ENCODE measurements at regions not wholly inside any gene's neighbourhood (a gene's known extent, or its start where the extent isn't known, plus 50 kb on each side); places are given as distances from the start of the nearest gene placed in this dataset.

DNA sequence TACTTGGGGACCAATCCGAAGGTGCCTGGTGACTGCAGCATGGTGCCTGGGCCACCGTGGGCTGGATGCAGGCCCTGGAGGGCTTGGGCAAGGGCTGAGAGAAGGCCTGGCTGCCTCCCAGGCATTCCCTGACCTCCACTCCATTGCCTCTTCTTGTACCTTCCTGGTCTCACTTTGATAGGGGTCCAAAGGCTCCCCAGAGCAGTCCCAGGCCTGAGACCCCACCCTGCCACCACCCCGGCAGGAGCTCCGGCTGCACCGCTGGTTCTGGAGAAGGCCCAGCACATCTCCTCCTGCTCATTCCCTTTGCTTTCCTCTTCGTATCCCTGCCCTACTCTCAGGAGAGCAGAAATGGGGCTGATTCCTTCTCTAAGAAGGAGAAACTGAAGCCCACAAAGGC is 133.3 kb upstream of the IPO9 start:
- H3K4me2 ChIP-seq, result peak overlapping the region; percentile 72
- H3K27ac ChIP-seq (ENCODE audit: low read depth in 2 of 2, low read length in 1 of 2), result peak overlapping the region; percentile 97
- peaks cover 57% of the 10 kb centered on the region for H3F3A ChIP-seq (replicated peaks; ENCODE audit: insufficient read depth)
- H3K9ac ChIP-seq, result peak overlapping the region; percentile 62; the same call in 1 of the 2 replicates
- ChIA-PET POLR2A (interaction anchor here (1.7 kb wide), 1 partner anchor 46 kb away, joined by 7 read pairs; no protein-coding TSS in a partner anchor), CTCF (interaction anchor here (1.2 to 5.1 kb wide), 9 partner anchors 9 to 182 kb away, joined by 3 to 53 read pairs (median 6); no protein-coding TSS in a partner anchor)
- peaks cover 57 to 67% of the 10 kb centered on the region in 2 experiments for H3K4me1 ChIP-seq (ENCODE audit: control insufficient read depth in 1 of 2, insufficient read depth in 2 of 2, low read depth in 1 of 2, low read length in 1 of 2)
- no peak overlapping the region for H3K4me3 ChIP-seq (ENCODE audit: low read depth in 2 of 2, low read length in 1 of 2)
- no peaks in the 10 kb centered on the region for H3K27me3 ChIP-seq (ENCODE audit: insufficient read depth)
- H3K9me3 ChIP-seq, result no peaks in the 10 kb centered on the region
- H3K9me2 ChIP-seq, result no peaks in the 10 kb centered on the region
- no peak for DNase-seq
- H4K20me1 ChIP-seq (ENCODE audit: insufficient read depth), result peaks cover 74% of the 10 kb centered on the region
- peaks cover 0 to 24% of the 10 kb centered on the region in 2 experiments for H3K36me3 ChIP-seq (replicated peaks in 1 of 2; ENCODE audit: control insufficient read depth in 1 of 2, insufficient read depth in 2 of 2, low read length in 1 of 2)
- TF ChIP-seq JUND (IDR thresholded peaks at IDR 0.05) (no peak), SIN3A (IDR thresholded peaks at IDR 0.05; ENCODE audit: borderline replicate concordance, low read depth, low read length) (no peak), GABPA (IDR thresholded peaks at IDR 0.05; ENCODE audit: low read depth) (no peak), EZH2phosphoT487 (IDR thresholded peaks at IDR 0.05; ENCODE audit: borderline replicate concordance, low read depth) (no peak), NRF1 (IDR thresholded peaks at IDR 0.05; ENCODE audit: low read depth, low read length) (no peak), SMC3 (IDR thresholded peaks at IDR 0.05; ENCODE audit: low read depth, low read length) (no peak)
- TF ChIP-seq, protein P1, sequence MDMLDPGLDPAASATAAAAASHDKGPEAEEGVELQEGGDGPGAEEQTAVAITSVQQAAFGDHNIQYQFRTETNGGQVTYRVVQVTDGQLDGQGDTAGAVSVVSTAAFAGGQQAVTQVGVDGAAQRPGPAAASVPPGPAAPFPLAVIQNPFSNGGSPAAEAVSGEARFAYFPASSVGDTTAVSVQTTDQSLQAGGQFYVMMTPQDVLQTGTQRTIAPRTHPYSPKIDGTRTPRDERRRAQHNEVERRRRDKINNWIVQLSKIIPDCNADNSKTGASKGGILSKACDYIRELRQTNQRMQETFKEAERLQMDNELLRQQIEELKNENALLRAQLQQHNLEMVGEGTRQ (IDR thresholded peaks at IDR 0.05; ENCODE audit: borderline replicate concordance, low read depth, low read length), result no peak
- TF ChIP-seq, protein P2, sequence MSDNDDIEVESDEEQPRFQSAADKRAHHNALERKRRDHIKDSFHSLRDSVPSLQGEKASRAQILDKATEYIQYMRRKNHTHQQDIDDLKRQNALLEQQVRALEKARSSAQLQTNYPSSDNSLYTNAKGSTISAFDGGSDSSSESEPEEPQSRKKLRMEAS (IDR thresholded peaks at IDR 0.05; ENCODE audit: low read depth), result no peak
- peaks cover 94% of the 10 kb centered on the region for H3K79me2 ChIP-seq (ENCODE audit: insufficient read depth)
- H2AFZ ChIP-seq (ENCODE audit: low read depth), result no peak overlapping the region
- 79% methylated on average over 6 of the region's 6 CpGs for WGBS (ENCODE audit: low lambda C conversion rate)

DNA sequence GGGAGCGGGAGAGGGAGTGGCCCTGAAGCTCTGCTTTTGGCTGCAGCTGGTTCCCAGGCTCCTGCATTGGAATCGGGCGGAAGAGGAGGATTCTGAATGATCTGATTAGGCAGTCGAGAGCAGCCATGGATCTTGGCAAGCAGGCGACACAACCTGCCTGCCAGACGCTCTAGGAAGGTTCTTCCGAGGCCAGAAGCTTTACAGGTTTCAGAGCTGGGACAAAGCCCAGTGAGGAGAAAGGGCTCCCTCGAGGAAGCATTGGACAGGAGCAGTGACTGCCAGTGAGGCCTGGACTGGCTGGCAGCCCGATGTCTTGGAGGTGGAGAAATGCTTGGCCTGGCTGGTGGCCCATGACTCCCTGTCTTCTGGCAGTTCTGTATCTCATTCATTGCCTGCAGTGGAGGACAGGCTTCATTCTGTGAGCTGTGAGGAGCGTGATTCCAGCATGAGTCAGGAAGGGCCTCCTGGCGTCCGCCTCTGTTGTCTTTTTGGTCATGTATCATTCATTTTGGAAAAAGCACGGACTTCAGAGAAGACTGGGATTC is 132.7 kb upstream of the IPO9 start:
- no peaks in the 10 kb centered on the region for H3K9me2 ChIP-seq
- no peak overlapping the region for H2AFZ ChIP-seq (ENCODE audit: low read depth)
- no peaks in the 10 kb centered on the region for H3K27me3 ChIP-seq (ENCODE audit: insufficient read depth)
- WGBS (ENCODE audit: low lambda C conversion rate), result 13% methylated on average over 12 of the region's 13 CpGs
- no peak overlapping the region for H3K4me3 ChIP-seq (ENCODE audit: low read depth in 2 of 2, low read length in 1 of 2)
- H3K79me2 ChIP-seq (ENCODE audit: insufficient read depth), result peaks cover 92% of the 10 kb centered on the region
- H3K9me3 ChIP-seq, result no peaks in the 10 kb centered on the region
- peaks cover 67% of the 10 kb centered on the region for H4K20me1 ChIP-seq (ENCODE audit: insufficient read depth)
- ChIA-PET POLR2A (interaction anchor here (0.6 to 1.7 kb wide), 2 partner anchors 47 to 123 kb away, joined by 4 to 7 read pairs; no protein-coding TSS in a partner anchor), CTCF (interaction anchor here (1.2 to 5.1 kb wide), 9 partner anchors 12 to 183 kb away, joined by 3 to 53 read pairs (median 6); no protein-coding TSS in a partner anchor)
- peak overlapping the region; percentile 97 for H3K27ac ChIP-seq (ENCODE audit: low read depth in 2 of 2, low read length in 1 of 2)
- peaks cover 0 to 25% of the 10 kb centered on the region in 2 experiments for H3K36me3 ChIP-seq (replicated peaks in 1 of 2; ENCODE audit: control insufficient read depth in 1 of 2, insufficient read depth in 2 of 2, low read length in 1 of 2)
- peak overlapping the region; percentile 72 for H3K4me2 ChIP-seq
- peaks cover 57% of the 10 kb centered on the region for H3F3A ChIP-seq (replicated peaks; ENCODE audit: insufficient read depth)
- H3K4me1 ChIP-seq (ENCODE audit: control insufficient read depth in 1 of 2, insufficient read depth in 2 of 2, low read depth in 1 of 2, low read length in 1 of 2), result peaks cover 56 to 67% of the 10 kb centered on the region in 2 experiments
- peak overlapping the region; percentile 62; the same call in 1 of the 2 replicates for H3K9ac ChIP-seq
- DNase-seq, result peak; percentile 76
- TF ChIP-seq GATA2 (CRISPR knock-in tag; IDR thresholded peaks at IDR 0.05) (0 out of 2 replicates have a peak, but pooled peaks have one; percentile 30), EP300 (IDR thresholded peaks at IDR 0.05; ENCODE audit: borderline replicate concordance in 1 of 2, low read depth in 1 of 2, low read length in 1 of 2) (peak; percentile 66 to 70; a peak in 2 of 4 replicates), TAF1 (IDR thresholded peaks at IDR 0.05; ENCODE audit: borderline replicate concordance, low read depth, low read length) (peak; percentile 24; the same call in 1 of the 2 replicates), CHD2 (IDR thresholded peaks at IDR 0.05; ENCODE audit: low read length, partially characterized antibody) (peak; percentile 33), FOSL2 (IDR thresholded peaks at IDR 0.05; ENCODE audit: borderline replicate concordance, low read depth) (peak; percentile 90), JUND (IDR thresholded peaks at IDR 0.05) (peak; percentile 89), MXI1 (IDR thresholded peaks at IDR 0.05; ENCODE audit: low read depth, low read length) (no peak; the same call in 1 of the 2 replicates), TEAD4 (IDR thresholded peaks at IDR 0.05; ENCODE audit: borderline replicate concordance, insufficient read depth) (peak; percentile 75), POLR2AphosphoS5 (IDR thresholded peaks at IDR 0.05; ENCODE audit: low read depth, low read length) (peak; percentile 59; the same call in 1 of the 2 replicates), TCF12 (IDR thresholded peaks at IDR 0.05) (peak; percentile 85), NFIC (IDR thresholded peaks at IDR 0.05; ENCODE audit: borderline replicate concordance) (peak; percentile 94), ELF1 (IDR thresholded peaks at IDR 0.05) (no peak; the same call in 1 of the 2 replicates), SIN3A (IDR thresholded peaks at IDR 0.05; ENCODE audit: borderline replicate concordance, low read depth, low read length) (peak; percentile 87; the same call in 1 of the 2 replicates), RCOR1 (IDR thresholded peaks at IDR 0.05; ENCODE audit: low read length) (peak; percentile 84), EZH2phosphoT487 (IDR thresholded peaks at IDR 0.05; ENCODE audit: borderline replicate concordance, low read depth) (no peak), RXRA (IDR thresholded peaks at IDR 0.05; ENCODE audit: borderline replicate concordance, low read depth) (peak; percentile 72; the same call in 1 of the 2 replicates)
- TF ChIP-seq, protein P3, sequence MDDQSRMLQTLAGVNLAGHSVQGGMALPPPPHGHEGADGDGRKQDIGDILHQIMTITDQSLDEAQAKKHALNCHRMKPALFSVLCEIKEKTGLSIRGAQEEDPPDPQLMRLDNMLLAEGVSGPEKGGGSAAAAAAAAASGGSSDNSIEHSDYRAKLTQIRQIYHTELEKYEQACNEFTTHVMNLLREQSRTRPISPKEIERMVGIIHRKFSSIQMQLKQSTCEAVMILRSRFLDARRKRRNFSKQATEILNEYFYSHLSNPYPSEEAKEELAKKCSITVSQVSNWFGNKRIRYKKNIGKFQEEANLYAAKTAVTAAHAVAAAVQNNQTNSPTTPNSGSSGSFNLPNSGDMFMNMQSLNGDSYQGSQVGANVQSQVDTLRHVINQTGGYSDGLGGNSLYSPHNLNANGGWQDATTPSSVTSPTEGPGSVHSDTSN (IDR thresholded peaks at IDR 0.05), result peak; percentile 93
- TF ChIP-seq, protein P4, sequence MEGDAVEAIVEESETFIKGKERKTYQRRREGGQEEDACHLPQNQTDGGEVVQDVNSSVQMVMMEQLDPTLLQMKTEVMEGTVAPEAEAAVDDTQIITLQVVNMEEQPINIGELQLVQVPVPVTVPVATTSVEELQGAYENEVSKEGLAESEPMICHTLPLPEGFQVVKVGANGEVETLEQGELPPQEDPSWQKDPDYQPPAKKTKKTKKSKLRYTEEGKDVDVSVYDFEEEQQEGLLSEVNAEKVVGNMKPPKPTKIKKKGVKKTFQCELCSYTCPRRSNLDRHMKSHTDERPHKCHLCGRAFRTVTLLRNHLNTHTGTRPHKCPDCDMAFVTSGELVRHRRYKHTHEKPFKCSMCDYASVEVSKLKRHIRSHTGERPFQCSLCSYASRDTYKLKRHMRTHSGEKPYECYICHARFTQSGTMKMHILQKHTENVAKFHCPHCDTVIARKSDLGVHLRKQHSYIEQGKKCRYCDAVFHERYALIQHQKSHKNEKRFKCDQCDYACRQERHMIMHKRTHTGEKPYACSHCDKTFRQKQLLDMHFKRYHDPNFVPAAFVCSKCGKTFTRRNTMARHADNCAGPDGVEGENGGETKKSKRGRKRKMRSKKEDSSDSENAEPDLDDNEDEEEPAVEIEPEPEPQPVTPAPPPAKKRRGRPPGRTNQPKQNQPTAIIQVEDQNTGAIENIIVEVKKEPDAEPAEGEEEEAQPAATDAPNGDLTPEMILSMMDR (IDR thresholded peaks at IDR 0.05), result no peak
- TF ChIP-seq, protein P2 (IDR thresholded peaks at IDR 0.05; ENCODE audit: low read depth), result peak; percentile 91
